ENCODE measurements at regions not wholly inside any gene's neighbourhood (a gene's known extent, or its start where the extent isn't known, plus 50 kb on each side); places are given as distances from the start of the nearest gene placed in this dataset.
"Not testable (repeated sequence)": the region's sequence is repeated elsewhere in the genome, so short reads cannot be mapped to it uniquely, and the experiment has no call there.

- TF ChIP-seq CTCF (IDR thresholded peaks at IDR 0.05; ENCODE audit: insufficient read depth, low read depth, low read length), result no peak
- no peak overlapping the region for H3K4me3 ChIP-seq (ENCODE audit: low read depth, low read length)
- no peak for DNase-seq (ENCODE audit: low read depth)
Observed at GRCh38 chr7:153061910-153062528, 302.5 kb downstream of the ACTR3B start.

GRCh38 chr7:153065051-153065450, 305.5 kb downstream of the ACTR3B start:
- DNase-seq (ENCODE audit: low read depth), result no peak
- no peak for TF ChIP-seq CTCF (IDR thresholded peaks at IDR 0.05; ENCODE audit: insufficient read depth, low read depth, low read length)
- H3K4me3 ChIP-seq (ENCODE audit: low read depth, low read length), result no peak overlapping the region

GRCh38 chr7:153066711-153067110, 307.2 kb downstream of the ACTR3B start:
- TF ChIP-seq CTCF (IDR thresholded peaks at IDR 0.05; ENCODE audit: insufficient read depth, low read depth, low read length), result no peak
- DNase-seq (ENCODE audit: low read depth), result no peak
- H3K4me3 ChIP-seq (ENCODE audit: low read depth, low read length), result no peak overlapping the region

- TF ChIP-seq CTCF (IDR thresholded peaks at IDR 0.05; ENCODE audit: insufficient read depth, low read depth, low read length), result no peak
- no peak overlapping the region for H3K4me3 ChIP-seq (ENCODE audit: low read depth, low read length)
- DNase-seq (ENCODE audit: low read depth), result no peak
Observed at GRCh38 chr7:153070141-153070540, 310.6 kb downstream of the ACTR3B start.

DNA sequence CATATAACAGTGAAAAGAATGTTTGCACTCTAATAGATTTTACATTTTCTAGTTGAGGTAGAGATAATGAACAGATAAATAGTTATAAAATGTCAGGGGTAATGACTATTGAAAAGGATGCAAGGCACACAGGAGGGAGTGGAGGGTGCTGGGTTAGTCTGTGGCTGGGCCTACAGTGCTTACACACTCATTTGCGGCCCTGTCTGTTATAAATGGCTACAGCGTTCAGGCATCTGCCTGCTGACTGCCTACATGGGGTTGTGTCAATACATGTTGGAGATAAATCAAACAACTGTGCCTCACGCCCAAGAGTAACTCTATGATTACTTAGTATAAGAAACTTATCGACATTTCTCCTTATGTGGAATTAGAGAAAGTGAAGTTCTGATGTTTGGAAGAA, 313.3 kb downstream of the ACTR3B start:
- H3K4me3 ChIP-seq (ENCODE audit: low read depth, low read length), result no peak overlapping the region
- no peak for TF ChIP-seq CTCF (IDR thresholded peaks at IDR 0.05; ENCODE audit: insufficient read depth, low read depth, low read length)
- no peak for DNase-seq (ENCODE audit: low read depth)

DNA sequence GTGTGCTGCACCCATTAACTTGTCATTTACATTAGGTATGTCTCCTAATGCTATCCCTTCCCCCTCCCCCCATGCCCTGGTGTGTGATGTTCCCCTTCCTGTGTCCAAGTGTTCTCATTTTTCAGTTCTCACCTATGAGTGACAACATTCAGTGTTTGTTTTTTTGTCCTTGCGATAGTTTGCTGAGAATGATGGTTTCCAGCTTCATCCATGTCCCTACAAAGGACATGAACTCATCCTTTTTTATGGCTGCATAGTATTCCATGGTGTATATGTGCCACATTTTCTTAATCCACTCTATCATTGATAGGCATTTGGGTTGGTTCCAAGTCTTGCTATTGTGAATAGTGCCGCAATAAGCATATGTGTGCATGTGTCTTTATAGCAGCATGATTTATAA, 316.7 kb downstream of the ACTR3B start:
- not testable (repeated sequence) for DNase-seq (ENCODE audit: low read depth)

DNA sequence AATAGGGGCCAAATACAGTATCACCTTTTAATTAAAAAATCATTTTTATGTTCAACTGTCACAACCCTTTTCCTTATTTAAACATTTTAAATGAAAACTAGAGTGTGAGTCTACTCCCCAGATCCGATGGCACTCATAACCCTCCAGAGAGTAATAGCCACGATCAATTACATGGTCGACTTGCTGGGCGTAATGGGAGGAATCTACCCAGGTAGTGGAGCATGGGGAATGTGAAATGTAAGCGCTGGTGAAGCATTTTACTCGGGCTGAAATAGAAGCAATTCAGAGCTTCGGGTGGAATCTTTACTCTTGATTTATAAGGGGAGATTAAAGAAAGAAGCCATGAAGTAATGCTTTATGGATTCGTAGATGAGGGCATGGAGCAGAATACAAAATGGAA, 321.9 kb downstream of the ACTR3B start:
- DNase-seq (ENCODE audit: low read depth), result no peak
- no peak for TF ChIP-seq CTCF (IDR thresholded peaks at IDR 0.05; ENCODE audit: insufficient read depth, low read depth, low read length)
- H3K4me3 ChIP-seq (ENCODE audit: low read depth, low read length), result no peak overlapping the region

More for the DNA sequence above, 316.7 kb downstream of the ACTR3B start:
- H3K4me3 ChIP-seq (ENCODE audit: low read depth, low read length), result not testable (repeated sequence)
